ENCODE measurements at regions not wholly inside any gene's neighbourhood (a gene's known extent, or its start where the extent isn't known, plus 50 kb on each side); places are given as distances from the start of the nearest gene placed in this dataset.

DNA sequence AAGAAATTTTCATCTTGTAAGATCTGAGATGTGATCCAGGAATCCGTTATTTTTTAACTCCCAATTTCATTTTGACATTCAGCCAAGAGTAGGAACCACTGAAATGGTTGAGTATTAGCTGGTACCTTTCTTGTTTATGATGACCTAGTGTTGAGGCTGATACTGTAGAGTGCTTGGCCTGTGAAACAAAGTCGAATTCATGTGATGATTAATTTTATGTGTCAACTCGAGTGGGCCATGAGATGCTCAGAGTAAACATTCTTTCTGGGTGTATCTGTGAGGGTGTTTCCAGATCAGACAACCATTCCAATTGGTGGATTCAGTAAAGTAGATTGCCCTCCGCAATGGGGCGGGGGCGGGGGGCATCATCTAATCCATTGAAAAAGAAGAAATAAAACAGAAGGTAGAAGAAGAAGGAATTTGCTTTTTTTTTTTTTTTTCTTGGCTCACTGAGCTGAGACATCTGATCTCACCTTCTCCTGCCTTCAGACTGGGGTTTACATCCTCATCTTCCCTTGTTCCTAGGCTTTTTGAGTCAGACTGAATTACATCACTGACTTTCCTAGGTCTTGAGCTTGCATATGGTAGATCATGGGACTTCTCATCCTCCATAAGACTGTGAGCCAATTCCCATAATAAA is 264.6 kb upstream of the KCNJ16 start:
- TF ChIP-seq, protein P1, sequence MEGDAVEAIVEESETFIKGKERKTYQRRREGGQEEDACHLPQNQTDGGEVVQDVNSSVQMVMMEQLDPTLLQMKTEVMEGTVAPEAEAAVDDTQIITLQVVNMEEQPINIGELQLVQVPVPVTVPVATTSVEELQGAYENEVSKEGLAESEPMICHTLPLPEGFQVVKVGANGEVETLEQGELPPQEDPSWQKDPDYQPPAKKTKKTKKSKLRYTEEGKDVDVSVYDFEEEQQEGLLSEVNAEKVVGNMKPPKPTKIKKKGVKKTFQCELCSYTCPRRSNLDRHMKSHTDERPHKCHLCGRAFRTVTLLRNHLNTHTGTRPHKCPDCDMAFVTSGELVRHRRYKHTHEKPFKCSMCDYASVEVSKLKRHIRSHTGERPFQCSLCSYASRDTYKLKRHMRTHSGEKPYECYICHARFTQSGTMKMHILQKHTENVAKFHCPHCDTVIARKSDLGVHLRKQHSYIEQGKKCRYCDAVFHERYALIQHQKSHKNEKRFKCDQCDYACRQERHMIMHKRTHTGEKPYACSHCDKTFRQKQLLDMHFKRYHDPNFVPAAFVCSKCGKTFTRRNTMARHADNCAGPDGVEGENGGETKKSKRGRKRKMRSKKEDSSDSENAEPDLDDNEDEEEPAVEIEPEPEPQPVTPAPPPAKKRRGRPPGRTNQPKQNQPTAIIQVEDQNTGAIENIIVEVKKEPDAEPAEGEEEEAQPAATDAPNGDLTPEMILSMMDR (IDR thresholded peaks at IDR 0.05; ENCODE audit: insufficient read depth, low read length, poor library complexity, severe bottlenecking): no peak
- no peak for TF ChIP-seq EZH2phosphoT487 (conservative IDR thresholded peaks at IDR 0.05; ENCODE audit: low read length)
- no peaks in the 10 kb centered on the region for H3K79me2 ChIP-seq (ENCODE audit: insufficient read depth, low read length)
- no peaks in the 10 kb centered on the region for H3K9me3 ChIP-seq (ENCODE audit: insufficient read depth, low read length)
- H3K9ac ChIP-seq (ENCODE audit: low read length): no peak overlapping the region
- no peaks in the 10 kb centered on the region for H4K20me1 ChIP-seq (ENCODE audit: low read depth, low read length)
- no peaks in the 10 kb centered on the region for H3F3A ChIP-seq (ENCODE audit: insufficient read depth)
- H2AFZ ChIP-seq (ENCODE audit: low read depth, low read length, severe bottlenecking): no peak overlapping the region
- H3K4me3 ChIP-seq (ENCODE audit: insufficient read depth, low read length, poor library complexity, severe bottlenecking): no peak overlapping the region
- H3K27me3 ChIP-seq (ENCODE audit: low read length): no peaks in the 10 kb centered on the region
- H3K36me3 ChIP-seq (ENCODE audit: low read length): no peaks in the 10 kb centered on the region
- H3K9me2 ChIP-seq (replicated peaks; ENCODE audit: insufficient read depth, low read length): no peaks in the 10 kb centered on the region
- H3K27ac ChIP-seq (ENCODE audit: low read depth, low read length): no peak overlapping the region
- no peak overlapping the region for H3K4me2 ChIP-seq (ENCODE audit: low read depth, low read length, poor library complexity, severe bottlenecking)

DNA sequence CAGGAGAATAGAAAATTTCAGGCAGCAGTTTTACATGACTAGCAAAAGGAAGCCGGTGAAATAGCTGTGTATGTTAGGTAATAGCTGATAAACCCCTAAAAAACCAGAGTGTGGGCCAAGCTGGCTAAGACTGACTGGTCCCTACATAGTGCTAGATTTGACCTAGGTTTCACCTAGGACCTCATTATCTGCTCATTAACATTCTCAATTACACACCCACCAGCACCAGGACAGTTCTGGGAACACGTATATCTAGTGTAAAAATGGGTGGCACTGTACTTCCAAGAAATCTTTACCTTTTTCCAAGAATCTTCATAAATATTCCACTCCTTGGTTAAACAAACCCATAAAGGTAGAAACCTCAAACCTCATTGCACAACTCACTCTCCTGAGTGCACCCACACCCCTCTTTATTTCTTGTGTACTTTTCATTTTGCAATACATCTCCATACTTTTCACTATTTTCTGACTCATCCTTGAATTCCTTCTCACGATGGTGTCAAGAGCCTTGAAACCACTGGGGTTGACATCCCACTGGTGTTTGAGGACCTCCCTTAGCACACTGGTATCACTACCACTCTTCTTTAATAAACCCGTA is 262.7 kb upstream of the KCNJ16 start:
- TF ChIP-seq, protein P1 (IDR thresholded peaks at IDR 0.05; ENCODE audit: insufficient read depth, low read length, poor library complexity, severe bottlenecking): no peak
- TF ChIP-seq EZH2phosphoT487 (conservative IDR thresholded peaks at IDR 0.05; ENCODE audit: low read length): no peak
- no peak overlapping the region for H3K4me2 ChIP-seq (ENCODE audit: low read depth, low read length, poor library complexity, severe bottlenecking)
- H3K27ac ChIP-seq (ENCODE audit: low read depth, low read length): no peak overlapping the region
- H3K9me3 ChIP-seq (ENCODE audit: insufficient read depth, low read length): no peaks in the 10 kb centered on the region
- no peaks in the 10 kb centered on the region for H3K36me3 ChIP-seq (ENCODE audit: low read length)
- H3K79me2 ChIP-seq (ENCODE audit: insufficient read depth, low read length): no peaks in the 10 kb centered on the region
- H3F3A ChIP-seq (ENCODE audit: insufficient read depth): no peaks in the 10 kb centered on the region
- H3K4me3 ChIP-seq (ENCODE audit: insufficient read depth, low read length, poor library complexity, severe bottlenecking): no peak overlapping the region
- H3K9ac ChIP-seq (ENCODE audit: low read length): no peak overlapping the region
- no peak overlapping the region for H2AFZ ChIP-seq (ENCODE audit: low read depth, low read length, severe bottlenecking)
- H4K20me1 ChIP-seq (ENCODE audit: low read depth, low read length): no peaks in the 10 kb centered on the region
- H3K9me2 ChIP-seq (replicated peaks; ENCODE audit: insufficient read depth, low read length): no peaks in the 10 kb centered on the region
- H3K27me3 ChIP-seq (ENCODE audit: low read length): no peaks in the 10 kb centered on the region

DNA sequence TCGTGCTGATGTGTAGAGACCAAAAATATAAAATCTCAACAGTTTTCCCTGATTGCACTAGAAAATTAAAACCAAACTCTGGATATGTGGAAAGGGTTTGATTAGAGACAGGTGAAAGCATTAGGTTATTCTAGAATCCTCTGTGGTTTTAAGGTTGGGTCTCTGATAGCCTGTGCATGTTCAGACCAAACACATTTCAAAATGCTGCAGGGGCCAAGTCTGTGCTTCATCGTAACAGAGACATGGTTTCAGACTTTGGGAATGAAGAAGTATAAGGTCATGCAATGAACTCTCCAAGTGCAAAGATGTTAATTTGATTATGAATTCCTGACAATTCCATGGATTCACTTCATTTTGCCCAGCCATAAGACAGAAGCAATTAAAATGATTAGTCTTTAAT is 261.0 kb upstream of the KCNJ16 start:
- no peaks in the 10 kb centered on the region for H3K79me2 ChIP-seq (ENCODE audit: insufficient read depth, low read length)
- H3K27me3 ChIP-seq (ENCODE audit: low read length): no peaks in the 10 kb centered on the region
- no peaks in the 10 kb centered on the region for H3F3A ChIP-seq (ENCODE audit: insufficient read depth)
- no peaks in the 10 kb centered on the region for H3K36me3 ChIP-seq (ENCODE audit: low read length)
- H3K9ac ChIP-seq (ENCODE audit: low read length): no peak overlapping the region
- no peak overlapping the region for H2AFZ ChIP-seq (ENCODE audit: low read depth, low read length, severe bottlenecking)
- no peaks in the 10 kb centered on the region for H3K9me3 ChIP-seq (ENCODE audit: insufficient read depth, low read length)
- no peaks in the 10 kb centered on the region for H3K9me2 ChIP-seq (replicated peaks; ENCODE audit: insufficient read depth, low read length)
- TF ChIP-seq, protein P1 (IDR thresholded peaks at IDR 0.05; ENCODE audit: insufficient read depth, low read length, poor library complexity, severe bottlenecking): no peak
- no peak for TF ChIP-seq EZH2phosphoT487 (conservative IDR thresholded peaks at IDR 0.05; ENCODE audit: low read length)
- no peak overlapping the region for H3K27ac ChIP-seq (ENCODE audit: low read depth, low read length)
- no peak overlapping the region for H3K4me2 ChIP-seq (ENCODE audit: low read depth, low read length, poor library complexity, severe bottlenecking)
- no peaks in the 10 kb centered on the region for H4K20me1 ChIP-seq (ENCODE audit: low read depth, low read length)
- no peak overlapping the region for H3K4me3 ChIP-seq (ENCODE audit: insufficient read depth, low read length, poor library complexity, severe bottlenecking)

Data from SU-DHL-6 (cell line).